ENCODE measurements at regions not wholly inside any gene's neighbourhood (a gene's known extent, or its start where the extent isn't known, plus 50 kb on each side); places are given as distances from the start of the nearest gene placed in this dataset.

- no peaks in the 10 kb centered on the region for H3K79me2 ChIP-seq (ENCODE audit: control insufficient read depth, insufficient read depth, low read length)
- dilution Hi-C loops (cut with MboI; ENCODE audit: extremely low pct_ligation_motif_present, low sequenced_read_pairs) (no loop called here), intact Hi-C loops (cut with micrococcal nuclease) (loop anchor here (5.0 kb wide), 3 partner anchors 70 to 555 kb away; partner anchors contain the start of gene ERCC6L2)
- H3K9ac ChIP-seq (replicated peaks; ENCODE audit: extremely low read depth, insufficient read depth, low read length) = no peak overlapping the region
- H3K27me3 ChIP-seq (ENCODE audit: control insufficient read depth in 2 of 2, insufficient read depth in 2 of 2, low read length in 2 of 2) = no peaks in the 10 kb centered on the region
- H3K36me3 ChIP-seq (ENCODE audit: control insufficient read depth in 2 of 2, extremely low read depth in 1 of 2, insufficient read depth in 2 of 2, low read length in 2 of 2) = no peaks in the 10 kb centered on the region
- no peak overlapping the region for H3K4me2 ChIP-seq (ENCODE audit: insufficient read depth, low read length)
- no peak overlapping the region for H3K4me3 ChIP-seq (replicated peaks in 1 of 3; ENCODE audit: insufficient read depth in 1 of 3, low read depth in 1 of 3, low read length in 3 of 3)
- CTCF ChIA-PET = interaction anchor here (0.6 to 2.1 kb wide), 12 partner anchors 9 to 931 kb away, joined by 3 to 9 read pairs (median 3); partner anchors contain the start of gene ERCC6L2
- no peak overlapping the region for H3K27ac ChIP-seq (ENCODE audit: insufficient read depth, low read depth, low read length)
- H2AFZ ChIP-seq (ENCODE audit: low read depth, low read length) = no peak overlapping the region
- no TSS peak for BruUV-seq (replicated peaks)
- no peaks in the 10 kb centered on the region for H4K20me1 ChIP-seq (replicated peaks; ENCODE audit: control insufficient read depth, extremely low read depth, insufficient read depth, low read length)
- H3K9me3 ChIP-seq (replicated peaks; ENCODE audit: control insufficient read depth, insufficient read depth, low read length) = no peaks in the 10 kb centered on the region
- H3K9me1 ChIP-seq (replicated peaks; ENCODE audit: control insufficient read depth, extremely low read depth, insufficient read depth, low read length) = no peaks in the 10 kb centered on the region
- TF ChIP-seq CTCF (IDR thresholded peaks at IDR 0.05; ENCODE audit: extremely low read depth in 1 of 2, insufficient read depth in 1 of 2, low read depth in 1 of 2, low read length in 2 of 2) (no peak), EZH2 (IDR thresholded peaks at IDR 0.05; ENCODE audit: borderline replicate concordance, low read depth, low read length, severe bottlenecking) (no peak), JUN (IDR thresholded peaks at IDR 0.05; ENCODE audit: borderline replicate concordance, insufficient read depth, insufficient read length, low read depth) (no peak), POLR2AphosphoS5 (IDR thresholded peaks at IDR 0.05; ENCODE audit: insufficient read depth, low read depth, low read length) (no peak), MAX (IDR thresholded peaks at IDR 0.05; ENCODE audit: insufficient read depth, insufficient read length) (no peak), GATA2 (IDR thresholded peaks at IDR 0.05; ENCODE audit: insufficient read depth, insufficient read length, low read depth, low read length) (no peak), FOS (IDR thresholded peaks at IDR 0.05; ENCODE audit: borderline replicate concordance, insufficient read depth, low read length) (no peak), MYC (IDR thresholded peaks at IDR 0.05; ENCODE audit: low read depth, low read length) (no peak), POLR2A (IDR thresholded peaks at IDR 0.05; ENCODE audit: low read depth, low read length) (no peak)
- no peak for FAIRE-seq
- POLR2A ChIA-PET = no interaction called here
- peak; percentile 19 for DNase-seq (ENCODE audit: low read depth, low spot score)
- H3K4me1 ChIP-seq (ENCODE audit: control insufficient read depth, extremely low read depth, insufficient read depth, low read length) = peaks cover 9% of the 10 kb centered on the region
Measured at GRCh38 chr9:96062031-96062430, 186.5 kb downstream of the ERCC6L2 start.

All from endothelial cell of umbilical vein (primary cell).